WI38 (cell line): ENCODE measurements at regions not wholly inside any gene's neighbourhood (a gene's known extent, or its start where the extent isn't known, plus 50 kb on each side); places are given as distances from the start of the nearest gene placed in this dataset.

Experiments used
- H3K4me3 ChIP-seq: 2 replicates; pipeline ENCODE4 v1.5.1; 2011; ENCODE audit warnings: low read depth, mild to moderate bottlenecking, control low read depth, low read length
- TF ChIP-seq, protein P1 (sequence below): IDR thresholded peaks from 2 replicates; pipeline ENCODE4 v1.5.1; 2012; ENCODE audit warnings: low read depth, mild to moderate bottlenecking, control low read depth, low read length

DNA sequence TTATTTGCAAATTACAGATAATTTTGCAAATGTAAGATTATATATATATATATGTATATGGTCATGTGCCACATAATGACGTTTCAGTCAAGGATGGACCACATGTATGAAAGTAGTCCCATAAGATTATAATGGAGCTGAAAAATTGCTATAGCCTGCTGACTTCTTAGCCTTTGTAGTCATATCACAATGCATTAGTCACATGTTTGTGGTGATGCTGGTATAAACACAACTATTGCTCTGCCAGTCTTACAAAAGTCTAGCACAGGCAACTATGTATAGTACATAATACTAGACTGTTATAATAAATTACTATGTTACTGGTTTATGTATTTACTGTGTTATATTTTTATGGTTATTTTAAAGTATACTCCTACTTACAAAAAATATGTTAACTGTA, 444.3 kb downstream of the KCNJ2 start:
- TF ChIP-seq, protein P1, sequence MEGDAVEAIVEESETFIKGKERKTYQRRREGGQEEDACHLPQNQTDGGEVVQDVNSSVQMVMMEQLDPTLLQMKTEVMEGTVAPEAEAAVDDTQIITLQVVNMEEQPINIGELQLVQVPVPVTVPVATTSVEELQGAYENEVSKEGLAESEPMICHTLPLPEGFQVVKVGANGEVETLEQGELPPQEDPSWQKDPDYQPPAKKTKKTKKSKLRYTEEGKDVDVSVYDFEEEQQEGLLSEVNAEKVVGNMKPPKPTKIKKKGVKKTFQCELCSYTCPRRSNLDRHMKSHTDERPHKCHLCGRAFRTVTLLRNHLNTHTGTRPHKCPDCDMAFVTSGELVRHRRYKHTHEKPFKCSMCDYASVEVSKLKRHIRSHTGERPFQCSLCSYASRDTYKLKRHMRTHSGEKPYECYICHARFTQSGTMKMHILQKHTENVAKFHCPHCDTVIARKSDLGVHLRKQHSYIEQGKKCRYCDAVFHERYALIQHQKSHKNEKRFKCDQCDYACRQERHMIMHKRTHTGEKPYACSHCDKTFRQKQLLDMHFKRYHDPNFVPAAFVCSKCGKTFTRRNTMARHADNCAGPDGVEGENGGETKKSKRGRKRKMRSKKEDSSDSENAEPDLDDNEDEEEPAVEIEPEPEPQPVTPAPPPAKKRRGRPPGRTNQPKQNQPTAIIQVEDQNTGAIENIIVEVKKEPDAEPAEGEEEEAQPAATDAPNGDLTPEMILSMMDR: no peak

DNA sequence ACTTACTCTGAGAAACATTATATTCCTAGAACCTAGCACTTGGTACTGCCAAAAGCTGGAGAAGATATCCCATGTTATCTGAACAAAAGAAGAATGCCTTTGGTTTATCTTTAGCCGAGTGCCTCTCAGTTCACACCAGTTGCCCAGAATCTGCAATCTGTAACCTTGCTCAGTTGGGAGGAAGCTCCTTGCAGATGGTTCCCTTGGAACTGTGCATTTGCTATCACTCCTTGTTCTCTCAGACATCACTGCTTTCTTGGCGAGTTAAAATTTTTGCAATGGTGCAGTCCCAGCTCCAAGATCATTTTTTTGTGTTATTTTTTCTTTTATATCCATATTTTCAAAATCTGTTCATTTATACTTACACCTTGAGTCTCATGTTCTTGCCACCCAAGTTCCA, 446.5 kb downstream of the KCNJ2 start:
- H3K4me3 ChIP-seq: no peak overlapping the region
- TF ChIP-seq, protein P1: no peak

More for the DNA sequence above, 444.3 kb downstream of the KCNJ2 start:
- H3K4me3 ChIP-seq: no peak overlapping the region

DNA sequence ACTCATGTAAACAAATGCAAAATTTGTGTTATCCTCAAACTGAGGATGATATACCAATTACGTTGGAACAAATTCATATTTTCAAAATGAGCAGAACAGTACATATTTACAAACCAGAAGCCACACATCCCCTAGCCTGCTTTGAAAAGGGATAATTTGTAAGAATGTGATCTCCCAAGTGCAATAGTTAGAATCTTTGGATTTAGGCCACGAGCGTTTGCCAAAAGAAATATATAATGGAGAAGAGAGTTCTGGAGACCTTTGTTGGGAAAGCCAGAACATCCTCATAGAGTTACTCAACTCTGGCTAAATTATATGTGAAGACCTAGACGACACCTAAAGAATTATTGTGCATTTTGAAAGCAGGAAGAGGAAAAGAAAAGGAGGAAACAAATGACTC, 449.3 kb downstream of the KCNJ2 start:
- TF ChIP-seq, protein P1: no peak
- no peak overlapping the region for H3K4me3 ChIP-seq

DNA sequence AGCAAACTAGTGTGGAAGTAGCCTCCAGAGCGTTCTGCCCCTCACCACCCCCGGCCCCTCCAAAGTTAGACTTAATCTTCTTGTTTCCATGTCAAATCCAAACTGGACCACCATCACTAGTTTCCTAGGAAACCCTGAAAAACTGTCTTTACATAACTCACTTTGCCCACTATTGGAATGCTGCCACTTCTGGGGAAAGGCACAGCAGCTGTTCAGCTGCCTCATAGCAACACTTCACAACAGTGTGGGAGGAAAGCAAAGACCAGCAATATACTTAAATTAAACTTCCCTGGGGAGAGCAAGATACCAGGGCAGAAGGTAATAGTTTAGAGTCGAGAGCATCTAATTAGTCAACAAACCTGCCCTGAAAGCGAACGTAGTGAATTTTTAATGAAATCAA, 452.2 kb downstream of the KCNJ2 start:
- TF ChIP-seq, protein P1: no peak
- no peak overlapping the region for H3K4me3 ChIP-seq

DNA sequence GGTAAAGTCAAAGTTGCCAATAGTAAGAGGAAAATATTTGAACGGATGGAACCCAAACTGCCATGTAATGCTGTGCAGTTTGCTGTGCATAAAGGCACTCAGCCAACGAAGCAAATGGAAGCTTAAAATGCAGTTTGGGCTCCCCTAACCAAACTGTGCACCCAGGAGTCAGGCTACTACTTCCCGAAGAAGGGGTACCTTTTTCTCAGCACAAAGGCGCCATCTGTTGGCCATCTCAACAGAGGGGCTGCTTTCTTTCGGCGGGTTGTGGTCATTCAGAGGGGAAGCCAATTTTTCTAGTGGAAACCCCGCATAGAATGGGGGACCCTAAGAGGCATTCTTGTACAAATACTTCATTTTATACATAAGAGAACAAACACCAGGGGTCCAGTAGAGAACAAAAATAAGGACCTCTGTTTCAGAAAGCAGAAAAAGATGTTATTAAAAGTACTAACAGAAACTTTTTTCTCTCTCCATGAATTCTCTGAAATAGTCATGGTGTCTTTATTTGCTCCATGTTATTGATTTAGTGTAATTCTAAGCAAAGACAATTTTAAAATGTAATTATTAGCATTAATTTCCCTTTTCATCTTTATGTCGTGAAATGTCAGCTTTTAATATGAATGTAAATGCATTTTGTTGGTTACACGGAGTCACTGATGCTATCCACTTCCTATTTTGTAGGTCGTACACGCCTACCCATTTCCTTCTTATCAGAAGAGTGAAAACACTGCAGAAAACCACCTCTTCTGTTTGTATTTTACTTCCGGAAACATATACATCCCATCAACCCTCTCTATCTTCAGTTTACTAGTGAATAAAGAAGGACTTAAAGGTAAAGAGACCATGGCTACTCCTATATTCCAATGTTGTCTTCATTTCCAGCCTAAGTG, 453.3 kb downstream of the KCNJ2 start:
- TF ChIP-seq, protein P1: peak; percentile 46; the same call in 1 of the 2 replicates
- H3K4me3 ChIP-seq: no peak overlapping the region

DNA sequence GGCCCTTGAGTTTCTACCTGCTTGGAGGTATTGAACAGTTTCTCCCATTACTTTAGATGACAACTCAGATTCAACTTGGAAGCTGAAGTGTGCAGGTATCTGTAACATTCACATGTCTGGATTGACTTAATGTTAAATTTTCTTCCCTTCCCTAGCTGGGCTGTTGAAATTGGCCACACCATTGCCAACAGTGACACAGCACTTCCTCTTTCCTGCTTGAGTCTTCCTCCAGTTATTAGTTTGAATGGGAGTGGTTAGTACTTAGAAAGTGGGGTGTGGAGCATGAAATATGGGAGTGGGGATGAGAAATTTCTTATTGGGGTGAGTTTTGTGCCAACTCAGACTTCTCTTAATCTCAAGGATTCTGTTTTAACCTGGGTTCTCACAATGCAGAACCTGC, 454.9 kb downstream of the KCNJ2 start:
- H3K4me3 ChIP-seq: no peak overlapping the region
- TF ChIP-seq, protein P1: no peak

DNA sequence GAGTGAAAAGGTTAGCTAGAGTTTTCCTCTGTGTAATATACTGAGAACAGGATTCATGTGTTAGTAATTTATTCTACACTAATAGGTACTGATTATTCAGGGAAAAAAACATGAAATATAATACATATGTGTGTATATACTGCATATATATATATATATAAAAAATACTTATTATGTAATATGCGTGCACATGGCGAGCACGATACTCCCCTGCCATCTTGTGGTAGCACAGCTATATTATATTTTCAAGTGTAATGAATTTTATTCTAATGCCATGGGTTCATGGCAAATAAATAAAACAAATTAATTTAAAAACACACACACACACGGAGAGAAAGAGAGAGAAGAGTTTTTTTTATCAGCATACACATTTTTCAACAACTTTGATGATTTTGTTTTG, 460.6 kb downstream of the KCNJ2 start:
- TF ChIP-seq, protein P1: 0 out of 2 replicates have a peak, but pooled peaks have one; percentile 10

More for the DNA sequence above, 460.6 kb downstream of the KCNJ2 start:
- no peak overlapping the region for H3K4me3 ChIP-seq
